CD14-positive monocyte (primary cell): ENCODE measurements at regions not wholly inside any gene's neighbourhood (a gene's known extent, or its start where the extent isn't known, plus 50 kb on each side); places are given as distances from the start of the nearest gene placed in this dataset.

Source experiments
- DNase-seq, 3 donors: peaks; one replicate each; pipeline ENCODE4 v3.0.0-alpha.2; 2011 to 2022
- H2AFZ ChIP-seq: 2 replicates; pipeline ENCODE4 v1.6.0; 2012; ENCODE audit warnings: mild to moderate bottlenecking, low read depth, low read length, inconsistent platforms; ENCODE audit not compliant: insufficient read depth, poor library complexity, severe bottlenecking
- H3K27ac ChIP-seq, 2 donors: 1 replicate in 1 of 2; 2 replicates in 1 of 2; pipeline ENCODE4 v1.5.1; 2012 to 2013; ENCODE audit warnings: low read length in 2 of 2, control low read depth in 1 of 2, inconsistent platforms in 1 of 2, low read depth in 1 of 2, mild to moderate bottlenecking in 1 of 2
- H3K27me3 ChIP-seq, 2 donors: one replicate each; pipeline versions ENCODE4 v1.6.0 to v1.6.1; 2011 to 2013; ENCODE audit warnings: low read length in 2 of 2; ENCODE audit not compliant: control insufficient read depth in 2 of 2, insufficient read depth in 2 of 2
- H3K36me3 ChIP-seq, 2 donors: replicated peaks in 1 of 2; 1 replicate in 1 of 2; 2 replicates in 1 of 2; pipeline versions ENCODE4 v1.5.1 to v1.6.1; 2012 to 2013; ENCODE audit warnings: low read length in 2 of 2, control low read depth in 1 of 2, inconsistent platforms in 1 of 2, mild to moderate bottlenecking in 1 of 2; ENCODE audit not compliant: insufficient read depth in 2 of 2, control insufficient read depth in 1 of 2
- H3K4me1 ChIP-seq, 2 donors: 1 replicate in 1 of 2; 2 replicates in 1 of 2; pipeline versions ENCODE4 v1.5.1 to v1.6.1; 2012 to 2013; ENCODE audit warnings: low read length in 2 of 2, control low read depth in 1 of 2, inconsistent platforms in 1 of 2, mild to moderate bottlenecking in 1 of 2, moderate library complexity in 1 of 2; ENCODE audit not compliant: insufficient read depth in 2 of 2, control insufficient read depth in 1 of 2
- H3K4me2 ChIP-seq: replicated peaks from 2 replicates; pipeline ENCODE3; 2012; ENCODE audit warnings: low read length, moderate library complexity, mild to moderate bottlenecking; ENCODE audit not compliant: poor library complexity, severe bottlenecking; ENCODE audit errors: extremely low read depth
- H3K4me3 ChIP-seq, 3 experiments: fragments of 200-600 bp in 1 of 3; sonication (generic) in 1 of 3; replicated peaks in 1 of 3; 1 replicate in 2 of 3; 2 replicates in 1 of 3; pipeline ENCODE4 v1.5.1; 2011 to 2013; ENCODE audit warnings: low read length in 3 of 3, mild to moderate bottlenecking in 3 of 3, control low read depth in 2 of 3, low read depth in 2 of 3, inconsistent platforms in 1 of 3, moderate library complexity in 1 of 3
- H3K79me2 ChIP-seq: 2 replicates; pipeline ENCODE4 v1.6.0; 2012; ENCODE audit warnings: mild to moderate bottlenecking, control low read depth, inconsistent platforms, low read length, moderate library complexity; ENCODE audit not compliant: insufficient read depth
- H3K9ac ChIP-seq: 2 replicates; pipeline ENCODE4 v1.6.0; 2017; ENCODE audit warnings: low read length, mild to moderate bottlenecking; ENCODE audit not compliant: insufficient read depth, poor library complexity, severe bottlenecking
- H3K9me3 ChIP-seq, 2 donors: replicated peaks in 1 of 2; 1 replicate in 1 of 2; 2 replicates in 1 of 2; pipeline versions ENCODE4 v1.5.1 to v1.6.1; 2012 to 2013; ENCODE audit warnings: low read length in 2 of 2, control low read depth in 1 of 2; ENCODE audit not compliant: control insufficient read depth in 1 of 2, insufficient read depth in 1 of 2
- H4K20me1 ChIP-seq: 2 replicates; pipeline ENCODE4 v1.6.0; 2012; ENCODE audit warnings: mild to moderate bottlenecking, low read length, control low read depth, moderate library complexity; ENCODE audit not compliant: insufficient read depth
- H3K27ac Mint-ChIP-seq, 7 donors: one replicate each; pipeline ENCODE4 v1.8.0; 2020; ENCODE audit warnings: mild to moderate bottlenecking in 7 of 7, mixed read lengths in 7 of 7, moderate library complexity in 6 of 7, inconsistent platforms in 2 of 7
- H3K27me3 Mint-ChIP-seq, 3 donors: one replicate each; pipeline ENCODE4 v1.8.0; 2021 to 2022; ENCODE audit warnings: low read depth in 3 of 3, mild to moderate bottlenecking in 3 of 3, mixed read lengths in 3 of 3, moderate library complexity in 3 of 3, inconsistent platforms in 1 of 3
- H3K36me3 Mint-ChIP-seq, 2 donors: one replicate each; pipeline ENCODE4 v1.8.0; 2020; ENCODE audit warnings: mixed read lengths in 2 of 2, inconsistent platforms in 1 of 2, mild to moderate bottlenecking in 1 of 2
- H3K4me1 Mint-ChIP-seq: one replicate; pipeline ENCODE4 v1.8.0; 2020; ENCODE audit warnings: mild to moderate bottlenecking, mixed read lengths
- H3K4me3 Mint-ChIP-seq, 2 donors: one replicate each; pipeline ENCODE4 v1.8.0; 2020; ENCODE audit warnings: mild to moderate bottlenecking in 2 of 2, mixed read lengths in 2 of 2, moderate library complexity in 1 of 2
- H3K9me3 Mint-ChIP-seq, 7 donors: one replicate each; pipeline ENCODE4 v1.8.0; 2020 to 2022; ENCODE audit warnings: mixed read lengths in 7 of 7, mild to moderate bottlenecking in 6 of 7, moderate library complexity in 6 of 7, inconsistent platforms in 2 of 7
- CTCF ChIP-seq: fragments of 200-600 bp; IDR thresholded peaks from one replicate; pipeline ENCODE4 v1.8.0; 2022; ENCODE audit warnings: antibody characterized with exemption, mild to moderate bottlenecking
- WGBS: methylation state at CpG from one replicate; pipeline ENCODE4 v1.1.5; 2013; ENCODE audit warnings: missing lambda C conversion rate; ENCODE audit not compliant: insufficient coverage; 5-methylcytosine and 5-hydroxymethylcytosine counted together
- intact Hi-C, 2 donors: fragments of 100-400 bp; cut with micrococcal nuclease; formaldehyde crosslinking; loops; one replicate each; pipeline versions ENCODE4 v1.15.0 to v1.15.1; 2023

GRCh38 chr14:86665975-86666374 is 1136.0 kb downstream of the FLRT2 start:
- no peak for TF ChIP-seq CTCF
- no peaks in the 10 kb centered on the region for H3K79me2 ChIP-seq
- H3K36me3 ChIP-seq, result no peaks in the 10 kb centered on the region
- H2AFZ ChIP-seq, result no peak overlapping the region
- Mint-ChIP-seq H3K4me1 (no peaks in the 10 kb centered on the region), H3K27me3 (no peaks in the 10 kb centered on the region), H3K36me3 (no peaks in the 10 kb centered on the region), H3K27ac (no peak overlapping the region), H3K9me3 (peaks cover 0 to 7% (median 3%) of the 10 kb centered on the region in 7 donors), H3K4me3 (no peak overlapping the region)
- whole genome bisulfite sequencing, result 100% methylated on average over 1 of the region's 1 CpG
- no peak for DNase-seq
- no peaks in the 10 kb centered on the region for H3K27me3 ChIP-seq
- H3K4me3 ChIP-seq, result no peak overlapping the region
- no peaks in the 10 kb centered on the region for H3K9me3 ChIP-seq
- no peak overlapping the region for H3K4me2 ChIP-seq
- no peaks in the 10 kb centered on the region for H4K20me1 ChIP-seq
- no peak overlapping the region for H3K9ac ChIP-seq
- no peaks in the 10 kb centered on the region for H3K4me1 ChIP-seq
- intact Hi-C loops, result no loop called here
- no peak overlapping the region for H3K27ac ChIP-seq

GRCh38 chr14:86662334-86662733 is 1132.4 kb downstream of the FLRT2 start:
- intact Hi-C loops, result no loop called here
- WGBS, result no CpG with 5 or more reads among the region's 3 CpGs

More at GRCh38 chr14:86662334-86662733, 1132.4 kb downstream of the FLRT2 start:
- DNase-seq, result no peak
- TF ChIP-seq CTCF, result no peak
- Histone ChIP-seq H3K9me3 (no peaks in the 10 kb centered on the region), H4K20me1 (no peaks in the 10 kb centered on the region), H3K4me1 (no peaks in the 10 kb centered on the region), H3K79me2 (no peaks in the 10 kb centered on the region), H2AFZ (no peak overlapping the region), H3K4me2 (no peak overlapping the region), H3K36me3 (no peaks in the 10 kb centered on the region), H3K4me3 (no peak overlapping the region), H3K27me3 (no peaks in the 10 kb centered on the region), H3K9ac (no peak overlapping the region), H3K27ac (no peak overlapping the region)
- Mint-ChIP-seq H3K27ac (no peak overlapping the region), H3K36me3 (no peaks in the 10 kb centered on the region), H3K9me3 (peaks cover 0 to 6% (median 1%) of the 10 kb centered on the region in 7 donors), H3K4me1 (no peaks in the 10 kb centered on the region), H3K27me3 (peaks cover 0 to under 1% (median 0%) of the 10 kb centered on the region in 3 donors), H3K4me3 (no peak overlapping the region)
